Left ventricle myocardium inferior (tissue), 1 donor: ENCODE measurements at regions not wholly inside any gene's neighbourhood (a gene's known extent, or its start where the extent isn't known, plus 50 kb on each side); places are given as distances from the start of the nearest gene placed in this dataset.

Experiments
- DNase-seq: peaks from one replicate; pipeline ENCODE4 v3.0.0-alpha.2; 2020
- H3K27ac ChIP-seq: fragments of 200-600 bp; replicated peaks from 2 replicates; pipeline ENCODE4 v1.8.0; 2021
- H3K27me3 ChIP-seq: fragments of 200-600 bp; 2 replicates; pipeline ENCODE4 v1.8.0; 2021; ENCODE audit warnings: low read depth
- H3K36me3 ChIP-seq: fragments of 200-600 bp; 2 replicates; pipeline ENCODE4 v1.8.0; 2021
- H3K4me1 ChIP-seq: fragments of 200-600 bp; 2 replicates; pipeline ENCODE4 v1.8.0; 2021
- H3K4me3 ChIP-seq: fragments of 200-600 bp; 2 replicates; pipeline ENCODE4 v1.8.0; 2021; ENCODE audit warnings: mild to moderate bottlenecking, moderate library complexity
- H3K9me3 ChIP-seq: fragments of 200-600 bp; replicated peaks from 2 replicates; pipeline ENCODE4 v1.8.0; 2021
- CTCF ChIP-seq: fragments of 200-600 bp; IDR thresholded peaks from 2 replicates; pipeline ENCODE4 v1.8.0; 2021; ENCODE audit warnings: antibody characterized with exemption, mild to moderate bottlenecking, borderline replicate concordance
- intact Hi-C: fragments of 100-400 bp; cut with micrococcal nuclease; formaldehyde crosslinking; loops from one replicate; pipeline ENCODE4 v1.11.0; 2022
- donor health status: DM: no; HTN: yes; CAD: no; lungs with severe emphysema.

GRCh38 chr13:77815330-77815729 lies 103.3 kb downstream of the EDNRB start:
- H3K27me3 ChIP-seq, result no peaks in the 10 kb centered on the region
- TF ChIP-seq CTCF, result no peak
- H3K4me3 ChIP-seq, result no peak overlapping the region
- H3K9me3 ChIP-seq, result no peaks in the 10 kb centered on the region
- H3K36me3 ChIP-seq, result no peaks in the 10 kb centered on the region
- no peak for DNase-seq
- intact Hi-C loops, result no loop called here
- H3K27ac ChIP-seq, result no peak overlapping the region
- no peaks in the 10 kb centered on the region for H3K4me1 ChIP-seq
